Right lobe of liver (tissue), 6 donors: ENCODE measurements at regions not wholly inside any gene's neighbourhood (a gene's known extent, or its start where the extent isn't known, plus 50 kb on each side); places are given as distances from the start of the nearest gene placed in this dataset.

ENCODE experiments used
- ATAC-seq, 4 donors: fragments of 200-7000 bp; cut with Tn5 transposase; one replicate each; pipeline ENCODE4 v1.9.1; 2020; ENCODE audit warnings: mild to moderate bottlenecking in 4 of 4, moderate library complexity in 4 of 4
- DNase-seq, 3 donors: peaks; one replicate each; pipeline ENCODE4 v3.0.0-alpha.2; 2020
- H3K27ac ChIP-seq, 3 donors: fragments of 200-600 bp; one replicate each; pipeline ENCODE4 v1.8.0; 2022
- H3K27me3 ChIP-seq, 2 donors: fragments of 200-600 bp; one replicate each; pipeline ENCODE4 v1.8.0; 2022
- H3K36me3 ChIP-seq, 4 donors: fragments of 200-600 bp; sonication (generic) in 1 of 4; one replicate each; pipeline versions ENCODE4 v1.5.1 to v1.8.0; 2017 to 2022; ENCODE audit warnings: control low read depth in 1 of 4
- H3K4me1 ChIP-seq, 4 donors: fragments of 200-600 bp; sonication (generic) in 1 of 4; one replicate each; pipeline versions ENCODE4 v1.5.1 to v1.8.0; 2017 to 2022; ENCODE audit warnings: control low read depth in 1 of 4
- H3K4me3 ChIP-seq, 3 donors: fragments of 200-600 bp; one replicate each; pipeline ENCODE4 v1.8.0; 2022
- H3K9me3 ChIP-seq, 4 donors: fragments of 200-600 bp; sonication (generic) in 1 of 4; one replicate each; pipeline versions ENCODE4 v1.5.1 to v1.8.0; 2017 to 2022; ENCODE audit warnings: control low read depth in 1 of 4
- CTCF ChIP-seq, 4 donors: fragments of 200-600 bp in 3 of 4; fragments of 450-650 bp in 1 of 4; IDR thresholded peaks; one replicate each; pipeline versions ENCODE4 v1.5.1 to v1.8.0; 2016 to 2022; ENCODE audit warnings: antibody characterized with exemption in 4 of 4, mild to moderate bottlenecking in 2 of 4
- POLR2A ChIP-seq: fragments of 450-650 bp; IDR thresholded peaks from one replicate; pipeline ENCODE4 v1.6.1; 2017; ENCODE audit warnings: antibody characterized with exemption, mild to moderate bottlenecking
- WGBS: methylation state at CpG from one replicate; pipeline ENCODE4 v1.1.6; 2018; ENCODE audit warnings: low coverage, low lambda C conversion rate; ENCODE audit not compliant: insufficient coverage; ENCODE audit errors: missing lambda C conversion rate; 5-methylcytosine and 5-hydroxymethylcytosine counted together
- intact Hi-C, 2 donors: fragments of 100-400 bp; cut with DNase I; formaldehyde crosslinking; loops; one replicate each; pipeline versions ENCODE4 v1.11.2 to v1.14.1; 2022
- donor health status: DM: no; HTN: yes; CAD: no.
- donor health status: DM: no; HTN: no; CAD: no.
- donor health status: DM: no; HTN: no; CAD: no.
- donor health status: DM: no; HTN: yes; CAD: no.
- donor health status: DM: no; HTN: yes; CAD: no.

- H3K27me3 ChIP-seq: no peaks in the 10 kb centered on the region
- no peak overlapping the region for H3K27ac ChIP-seq
- WGBS: 76% methylated on average over 8 of the region's 8 CpGs
- no peak for ATAC-seq
- H3K4me3 ChIP-seq: no peak overlapping the region
- TF ChIP-seq CTCF (IDR thresholded peaks at IDR 0.05): no peak
- no peak for TF ChIP-seq POLR2A
- H3K36me3 ChIP-seq: no peaks in the 10 kb centered on the region
- DNase-seq: no peak
- H3K4me1 ChIP-seq: no peaks in the 10 kb centered on the region
- H3K9me3 ChIP-seq: no peaks in the 10 kb centered on the region
- intact Hi-C loops: no loop called here
Observed at GRCh38 chr2:236405357-236405756, 141.2 kb upstream of the ASB18 start.

GRCh38 chr2:236408090-236408489 is 143.9 kb upstream of the ASB18 start:
- Histone ChIP-seq H3K9me3 (no peaks in the 10 kb centered on the region), H3K27me3 (no peaks in the 10 kb centered on the region), H3K4me3 (no peak overlapping the region), H3K27ac (no peak overlapping the region), H3K4me1 (no peaks in the 10 kb centered on the region), H3K36me3 (no peaks in the 10 kb centered on the region)
- intact Hi-C loops: no loop called here
- DNase-seq (no peak), ATAC-seq (no peak)
- TF ChIP-seq CTCF (IDR thresholded peaks at IDR 0.05) (no peak), POLR2A (no peak)
- 88% methylated on average over 3 of the region's 7 CpGs for WGBS

- no peaks in the 10 kb centered on the region for H3K9me3 ChIP-seq
- no peaks in the 10 kb centered on the region for H3K27me3 ChIP-seq
- no peak for TF ChIP-seq POLR2A
- TF ChIP-seq CTCF (IDR thresholded peaks at IDR 0.05): no peak
- intact Hi-C loops: no loop called here
- H3K36me3 ChIP-seq: no peaks in the 10 kb centered on the region
- H3K27ac ChIP-seq: no peak overlapping the region
- no peak for ATAC-seq
- no peak for DNase-seq
- WGBS: 83% methylated on average over 4 of the region's 9 CpGs
- no peak overlapping the region for H3K4me3 ChIP-seq
- H3K4me1 ChIP-seq: no peaks in the 10 kb centered on the region
Observed at GRCh38 chr2:236408786-236409185, 144.6 kb upstream of the ASB18 start.

GRCh38 chr2:236415684-236416444 is 151.7 kb upstream of the ASB18 start:
- no peak overlapping the region for H3K27ac ChIP-seq
- intact Hi-C loops: no loop called here

More at GRCh38 chr2:236415684-236416444, 151.7 kb upstream of the ASB18 start:
- TF ChIP-seq POLR2A: no peak
- no peak for TF ChIP-seq CTCF (IDR thresholded peaks at IDR 0.05)
- no peaks in the 10 kb centered on the region for H3K4me1 ChIP-seq
- no peaks in the 10 kb centered on the region for H3K27me3 ChIP-seq
- H3K9me3 ChIP-seq: no peaks in the 10 kb centered on the region
- H3K36me3 ChIP-seq: no peaks in the 10 kb centered on the region
- ATAC-seq (no peak), DNase-seq (no peak)
- 53% methylated on average over 5 of the region's 7 CpGs for WGBS
- no peak overlapping the region for H3K4me3 ChIP-seq
